Ishikawa (cell line): ENCODE measurements at regions not wholly inside any gene's neighbourhood (a gene's known extent, or its start where the extent isn't known, plus 50 kb on each side); places are given as distances from the start of the nearest gene placed in this dataset.

Experiments
- CEBPB ChIP-seq: IDR thresholded peaks from 2 replicates; pipeline ENCODE4 v1.6.1; 2012
- CREB1 ChIP-seq: IDR thresholded peaks from 2 replicates; pipeline ENCODE4 v1.6.1; 2012; ENCODE audit warnings: low read depth
- EGR1 ChIP-seq: IDR thresholded peaks from 2 replicates; pipeline ENCODE4 v1.6.1; 2012
- EP300 ChIP-seq: IDR thresholded peaks from 2 replicates; pipeline ENCODE4 v1.6.1; 2012; ENCODE audit warnings: borderline replicate concordance
- FOXM1 ChIP-seq: IDR thresholded peaks from 2 replicates; pipeline ENCODE4 v1.6.1; 2012; ENCODE audit warnings: low read depth, borderline replicate concordance
- NFIC ChIP-seq: IDR thresholded peaks from 2 replicates; pipeline ENCODE4 v1.6.1; 2012
- RAD21 ChIP-seq: IDR thresholded peaks from 2 replicates; pipeline ENCODE4 v1.6.1; 2012; ENCODE audit warnings: low read depth
- TAF1 ChIP-seq: IDR thresholded peaks from 2 replicates; pipeline ENCODE4 v1.6.1; 2012; ENCODE audit warnings: low read depth, mild to moderate bottlenecking
- TCF12 ChIP-seq: IDR thresholded peaks from 2 replicates; pipeline ENCODE4 v1.6.1; 2012; ENCODE audit warnings: low read depth
- TEAD4 ChIP-seq: IDR thresholded peaks from 2 replicates; pipeline ENCODE4 v1.6.1; 2012
- USF1 ChIP-seq: IDR thresholded peaks from 2 replicates; pipeline ENCODE4 v1.6.1; 2012
- YY1 ChIP-seq: IDR thresholded peaks from 2 replicates; pipeline ENCODE4 v1.6.1; 2012; ENCODE audit warnings: low read depth
- ZBTB7A ChIP-seq: IDR thresholded peaks from 2 replicates; pipeline ENCODE4 v1.6.1; 2012; ENCODE audit warnings: low read depth
- TF ChIP-seq, protein P1 (sequence below): IDR thresholded peaks from 2 replicates; pipeline ENCODE4 v1.6.1; 2012; ENCODE audit warnings: low read depth, mild to moderate bottlenecking
- TF ChIP-seq, protein P2 (sequence below): IDR thresholded peaks from 2 replicates; pipeline ENCODE4 v1.6.1; 2012

GRCh38 chr11:46210133-46210636 is 67.3 kb upstream of the CREB3L1 start:
- TF ChIP-seq FOXM1: no peak
- no peak for TF ChIP-seq YY1
- TF ChIP-seq TCF12: no peak
- TF ChIP-seq, protein P1, sequence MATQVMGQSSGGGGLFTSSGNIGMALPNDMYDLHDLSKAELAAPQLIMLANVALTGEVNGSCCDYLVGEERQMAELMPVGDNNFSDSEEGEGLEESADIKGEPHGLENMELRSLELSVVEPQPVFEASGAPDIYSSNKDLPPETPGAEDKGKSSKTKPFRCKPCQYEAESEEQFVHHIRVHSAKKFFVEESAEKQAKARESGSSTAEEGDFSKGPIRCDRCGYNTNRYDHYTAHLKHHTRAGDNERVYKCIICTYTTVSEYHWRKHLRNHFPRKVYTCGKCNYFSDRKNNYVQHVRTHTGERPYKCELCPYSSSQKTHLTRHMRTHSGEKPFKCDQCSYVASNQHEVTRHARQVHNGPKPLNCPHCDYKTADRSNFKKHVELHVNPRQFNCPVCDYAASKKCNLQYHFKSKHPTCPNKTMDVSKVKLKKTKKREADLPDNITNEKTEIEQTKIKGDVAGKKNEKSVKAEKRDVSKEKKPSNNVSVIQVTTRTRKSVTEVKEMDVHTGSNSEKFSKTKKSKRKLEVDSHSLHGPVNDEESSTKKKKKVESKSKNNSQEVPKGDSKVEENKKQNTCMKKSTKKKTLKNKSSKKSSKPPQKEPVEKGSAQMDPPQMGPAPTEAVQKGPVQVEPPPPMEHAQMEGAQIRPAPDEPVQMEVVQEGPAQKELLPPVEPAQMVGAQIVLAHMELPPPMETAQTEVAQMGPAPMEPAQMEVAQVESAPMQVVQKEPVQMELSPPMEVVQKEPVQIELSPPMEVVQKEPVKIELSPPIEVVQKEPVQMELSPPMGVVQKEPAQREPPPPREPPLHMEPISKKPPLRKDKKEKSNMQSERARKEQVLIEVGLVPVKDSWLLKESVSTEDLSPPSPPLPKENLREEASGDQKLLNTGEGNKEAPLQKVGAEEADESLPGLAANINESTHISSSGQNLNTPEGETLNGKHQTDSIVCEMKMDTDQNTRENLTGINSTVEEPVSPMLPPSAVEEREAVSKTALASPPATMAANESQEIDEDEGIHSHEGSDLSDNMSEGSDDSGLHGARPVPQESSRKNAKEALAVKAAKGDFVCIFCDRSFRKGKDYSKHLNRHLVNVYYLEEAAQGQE: no peak
- no peak for TF ChIP-seq NFIC
- TF ChIP-seq CREB1: no peak
- TF ChIP-seq, protein P2, sequence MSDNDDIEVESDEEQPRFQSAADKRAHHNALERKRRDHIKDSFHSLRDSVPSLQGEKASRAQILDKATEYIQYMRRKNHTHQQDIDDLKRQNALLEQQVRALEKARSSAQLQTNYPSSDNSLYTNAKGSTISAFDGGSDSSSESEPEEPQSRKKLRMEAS: no peak
- no peak for TF ChIP-seq TEAD4
- no peak for TF ChIP-seq EGR1
- no peak for TF ChIP-seq EP300
- no peak for TF ChIP-seq USF1
- TF ChIP-seq TAF1: no peak

DNA sequence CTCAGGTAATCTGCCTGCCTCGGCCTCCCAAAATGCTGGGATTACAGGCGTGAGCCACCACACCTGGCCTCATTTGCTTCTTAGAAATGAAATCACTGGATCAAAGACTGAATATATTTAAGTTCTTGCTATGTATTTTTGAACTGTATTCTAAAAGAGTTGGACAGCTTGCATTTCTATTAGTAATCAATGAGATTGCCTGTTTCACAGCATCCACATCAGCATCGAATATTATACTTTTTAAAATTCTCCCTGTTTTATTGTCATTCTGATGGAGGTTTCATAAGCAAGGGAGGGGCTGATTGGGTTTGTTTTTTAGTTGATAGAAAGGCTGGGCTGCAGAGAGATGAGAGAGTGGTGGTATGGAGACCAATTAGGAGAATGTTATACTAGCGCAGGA is 68.7 kb upstream of the CREB3L1 start:
- TF ChIP-seq EGR1 (no peak), ZBTB7A (no peak), CREB1 (no peak), TAF1 (no peak), FOXM1 (no peak), TCF12 (no peak), USF1 (no peak), CEBPB (no peak), TEAD4 (no peak)
- TF ChIP-seq, protein P2: no peak

GRCh38 chr11:46207270-46207669 is 70.2 kb upstream of the CREB3L1 start:
- TF ChIP-seq USF1 (no peak), NFIC (no peak), TEAD4 (no peak), CREB1 (no peak), TAF1 (no peak), CEBPB (no peak), ZBTB7A (no peak), EGR1 (no peak)
- TF ChIP-seq, protein P2: no peak
- TF ChIP-seq, protein P1: no peak

DNA sequence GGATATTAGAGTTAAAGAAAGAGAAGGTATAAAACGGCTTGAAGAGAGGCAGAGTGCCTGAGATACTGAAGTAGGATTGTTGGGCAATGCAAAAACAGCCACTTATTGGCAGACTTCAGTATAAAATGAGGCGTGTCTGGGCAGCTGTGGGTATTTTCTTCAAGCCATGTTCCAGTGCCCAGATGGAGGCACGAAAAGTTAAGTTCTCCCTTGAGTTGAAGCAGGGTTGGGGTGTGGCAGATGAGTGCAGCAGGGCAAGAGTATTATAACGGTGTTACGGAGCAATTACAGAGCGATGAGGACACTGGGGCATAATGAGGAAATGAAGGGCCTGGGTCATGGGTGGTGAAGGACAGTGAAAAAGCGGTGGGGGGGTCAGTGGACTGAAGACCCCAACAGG is 73.7 kb upstream of the CREB3L1 start:
- no peak for TF ChIP-seq EGR1
- no peak for TF ChIP-seq NFIC
- TF ChIP-seq RAD21: no peak
- TF ChIP-seq EP300: no peak
- TF ChIP-seq ZBTB7A: no peak
- no peak for TF ChIP-seq YY1
- no peak for TF ChIP-seq CEBPB

GRCh38 chr11:46202696-46203391 is 74.6 kb upstream of the CREB3L1 start:
- TF ChIP-seq CREB1 (no peak), ZBTB7A (no peak), EGR1 (no peak), CEBPB (no peak), TEAD4 (no peak), TCF12 (no peak)

DNA sequence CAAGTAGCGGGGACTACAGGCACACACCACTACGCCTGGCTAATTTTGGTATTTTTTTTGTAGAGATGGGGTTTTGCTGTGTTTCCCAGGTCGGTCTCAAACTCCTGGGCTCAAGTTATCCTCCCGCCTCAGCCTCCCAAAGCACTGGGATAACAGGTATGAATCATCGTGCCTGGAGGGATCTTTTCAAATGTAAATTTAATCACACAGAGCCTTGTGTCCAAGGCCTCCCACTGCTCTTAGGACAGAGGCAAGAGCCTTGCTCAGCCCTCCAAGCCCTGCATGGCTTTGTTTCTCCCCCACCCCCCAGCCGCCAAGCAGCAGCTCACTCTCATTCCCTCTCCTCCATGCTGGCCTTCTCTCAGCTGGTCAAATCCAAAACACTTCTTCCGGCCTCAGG is 75.3 kb upstream of the CREB3L1 start:
- TF ChIP-seq EP300: no peak
